HCT116 (cell line): ENCODE measurements at regions not wholly inside any gene's neighbourhood (a gene's known extent, or its start where the extent isn't known, plus 50 kb on each side); places are given as distances from the start of the nearest gene placed in this dataset.

Source experiments
- ATF3 ChIP-seq: IDR thresholded peaks from 2 replicates; pipeline ENCODE4 v1.6.1; 2012
- CTCF ChIP-seq, 3 experiments: fragments of 200-600 bp in 1 of 3; sonication (generic) in 1 of 3; IDR thresholded peaks in 2 of 3; conservative IDR thresholded peaks in 1 of 3; 2 replicates each; pipeline ENCODE4 v1.5.1; 2012 to 2017; ENCODE audit warnings: low read depth in 2 of 3, low read length in 2 of 3, antibody characterized with exemption in 1 of 3, borderline replicate concordance in 1 of 3, control low read depth in 1 of 3, mild to moderate bottlenecking in 1 of 3, mixed read lengths in 1 of 3, mixed run types in 1 of 3, moderate library complexity in 1 of 3; ENCODE audit not compliant: insufficient read depth in 1 of 3
- EZH2phosphoT487 ChIP-seq: fragments of 200-600 bp; IDR thresholded peaks from 2 replicates; pipeline ENCODE4 v1.6.1; 2018; ENCODE audit warnings: antibody characterized with exemption, borderline replicate concordance
- FOSL1 ChIP-seq: IDR thresholded peaks from 2 replicates; pipeline ENCODE4 v1.6.1; 2012; ENCODE audit warnings: low read depth
- POLR2A ChIP-seq: IDR thresholded peaks from 2 replicates; pipeline ENCODE4 v1.7.0; 2011; ENCODE audit warnings: borderline replicate concordance; ENCODE audit not compliant: insufficient read depth, insufficient read length; ENCODE audit errors: extremely low read depth
- POLR2AphosphoS5 ChIP-seq: IDR thresholded peaks from 2 replicates; pipeline ENCODE4 v1.6.1; 2011; ENCODE audit warnings: mild to moderate bottlenecking, low read depth, low read length, moderate library complexity
- RAD21 ChIP-seq: IDR thresholded peaks from 2 replicates; pipeline ENCODE4 v1.6.1; 2012; ENCODE audit warnings: low read depth, mild to moderate bottlenecking
- REST ChIP-seq: IDR thresholded peaks from 2 replicates; pipeline ENCODE4 v1.6.1; 2012; ENCODE audit warnings: low read depth
- SIN3A ChIP-seq: IDR thresholded peaks from 2 replicates; pipeline ENCODE4 v1.6.1; 2012; ENCODE audit warnings: low read depth
- SP1 ChIP-seq: IDR thresholded peaks from 2 replicates; pipeline ENCODE4 v1.6.1; 2012; ENCODE audit warnings: low read depth
- TCF7L2 ChIP-seq: IDR thresholded peaks from 2 replicates; pipeline ENCODE4 v1.7.0; 2011; ENCODE audit warnings: borderline replicate concordance, inconsistent platforms; ENCODE audit not compliant: insufficient read depth, insufficient read length; ENCODE audit errors: extremely low read depth
- ZBTB33 ChIP-seq: IDR thresholded peaks from 2 replicates; pipeline ENCODE4 v1.6.1; 2011; ENCODE audit warnings: mild to moderate bottlenecking, low read length, moderate library complexity; ENCODE audit not compliant: insufficient replicate concordance; ENCODE audit errors: extremely low read depth

- no peak for TF ChIP-seq POLR2A
- TF ChIP-seq ATF3 = no peak
- TF ChIP-seq SIN3A = no peak
- no peak for TF ChIP-seq SP1
- TF ChIP-seq CTCF (IDR thresholded peaks at IDR 0.05 in 2 of 3, conservative IDR thresholded peaks at IDR 0.05 in 1 of 3; ENCODE audit: borderline replicate concordance in 1 of 3, insufficient read depth in 1 of 3, low read depth in 2 of 3, low read length in 2 of 3) = no peak
- no peak for TF ChIP-seq RAD21
- TF ChIP-seq POLR2AphosphoS5 = no peak
- TF ChIP-seq ZBTB33 = no peak
- no peak for TF ChIP-seq REST
- no peak for TF ChIP-seq TCF7L2
- TF ChIP-seq FOSL1 = no peak
- no peak for TF ChIP-seq EZH2phosphoT487
Observed at GRCh38 chr9:86775718-86776117, 171.6 kb downstream of the GAS1 start.
